GM18907 (cell line): ENCODE measurements at regions not wholly inside any gene's neighbourhood (a gene's known extent, or its start where the extent isn't known, plus 50 kb on each side); places are given as distances from the start of the nearest gene placed in this dataset.
A peak's percentile ranks its signal among the peaks of the same experiment; 100 is the strongest.

Source experiments
- ATAC-seq: cut with Tn5 transposase; IDR thresholded peaks from one replicate; pipeline ENCODE4 v1.9.1; 2021; ENCODE audit warnings: mild to moderate bottlenecking, moderate library complexity; ENCODE audit not compliant: unreplicated experiment

GRCh38 chr7:32428546-32428945 is 61.6 kb downstream of the LSM5 start:
- ATAC-seq = no peak

- peak; percentile 89 for ATAC-seq
Observed at GRCh38 chr7:32427769-32428291, 62.4 kb downstream of the LSM5 start.

- no peak for ATAC-seq
Observed at GRCh38 chr7:32416846-32417245, 73.3 kb downstream of the LSM5 start.

- no peak for ATAC-seq
Observed at GRCh38 chr7:32415936-32416335, 74.2 kb downstream of the LSM5 start.

DNA sequence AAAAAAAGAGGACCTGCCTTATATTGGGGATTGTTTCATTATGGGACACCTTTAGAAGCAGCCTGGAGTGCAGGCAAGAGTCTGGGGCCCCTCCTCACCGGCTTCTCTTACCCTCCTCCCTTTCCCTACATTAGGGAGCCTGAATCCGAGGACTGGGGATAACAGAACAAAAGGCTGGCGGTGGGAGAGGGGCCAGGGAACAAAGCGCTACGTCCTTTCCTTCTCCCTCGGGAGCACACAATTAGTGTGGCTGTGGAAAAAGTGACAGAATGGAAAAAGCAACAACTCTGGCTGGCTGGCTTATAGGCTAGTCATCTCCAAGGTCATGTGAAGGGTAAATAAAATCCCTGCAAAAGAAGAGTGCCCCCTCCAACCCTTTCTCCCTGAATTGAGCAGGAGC is 74.7 kb downstream of the LSM5 start:
- no peak for ATAC-seq

DNA sequence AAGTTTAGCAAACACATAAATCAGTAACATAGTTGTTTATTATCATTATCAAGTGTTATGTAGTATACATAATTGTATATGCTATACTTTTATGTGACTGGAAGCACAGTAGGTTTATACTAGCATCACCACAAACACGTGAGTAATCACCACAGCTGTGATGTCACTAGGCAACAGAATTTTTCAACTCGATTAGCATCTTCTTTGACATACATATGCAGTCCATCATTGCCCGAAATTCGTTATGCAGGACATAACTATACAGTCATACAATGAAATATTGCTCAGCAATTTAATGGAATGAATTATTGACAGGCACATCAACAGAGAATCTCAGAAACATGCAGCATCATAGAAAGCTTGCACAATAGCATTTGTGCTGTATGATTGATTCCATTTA is 77.7 kb downstream of the LSM5 start:
- ATAC-seq = no peak

DNA sequence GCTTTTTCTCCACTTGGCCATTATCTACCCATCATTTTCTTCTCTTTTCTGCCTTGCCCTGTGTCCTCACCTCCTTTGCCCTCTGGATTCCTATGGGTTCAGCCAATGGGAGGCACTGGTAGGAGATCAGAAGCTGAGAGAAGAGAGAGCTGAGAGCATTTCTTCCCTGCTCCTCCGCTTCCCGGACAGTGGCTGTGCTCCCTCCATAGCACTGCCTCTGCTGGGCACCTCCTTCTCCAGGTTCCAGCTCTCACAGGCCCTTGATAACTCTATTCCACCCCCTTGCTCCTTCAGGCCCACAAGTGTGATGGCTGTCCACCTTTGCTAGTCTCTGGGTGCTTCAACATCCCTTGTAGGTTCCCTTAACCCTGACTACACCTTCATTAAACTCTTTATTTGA is 79.6 kb downstream of the LSM5 start:
- no peak for ATAC-seq

- ATAC-seq = no peak
Observed at GRCh38 chr7:32406386-32406785, 83.8 kb downstream of the LSM5 start.

- no peak for ATAC-seq
Observed at GRCh38 chr7:32403463-32404229, 86.5 kb downstream of the LSM5 start.

DNA sequence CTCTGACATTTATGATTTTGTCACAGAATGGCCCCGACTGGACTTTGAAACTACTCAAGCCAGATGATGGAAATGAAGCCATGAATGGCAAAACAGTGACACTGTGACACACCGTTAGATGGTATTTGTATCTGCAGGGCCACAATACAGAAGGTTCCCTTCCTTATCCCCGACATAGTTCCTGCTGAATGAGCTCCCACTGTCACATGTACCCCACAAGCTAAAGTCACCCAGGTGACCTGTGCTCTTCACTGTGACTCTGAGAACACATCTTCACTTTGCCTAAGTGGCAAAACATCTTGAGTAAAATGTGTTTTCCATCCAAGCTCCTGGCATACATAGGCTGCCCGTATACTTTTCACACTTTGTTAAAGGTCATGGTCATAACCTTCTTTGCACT is 89.5 kb downstream of the LSM5 start:
- ATAC-seq = no peak

DNA sequence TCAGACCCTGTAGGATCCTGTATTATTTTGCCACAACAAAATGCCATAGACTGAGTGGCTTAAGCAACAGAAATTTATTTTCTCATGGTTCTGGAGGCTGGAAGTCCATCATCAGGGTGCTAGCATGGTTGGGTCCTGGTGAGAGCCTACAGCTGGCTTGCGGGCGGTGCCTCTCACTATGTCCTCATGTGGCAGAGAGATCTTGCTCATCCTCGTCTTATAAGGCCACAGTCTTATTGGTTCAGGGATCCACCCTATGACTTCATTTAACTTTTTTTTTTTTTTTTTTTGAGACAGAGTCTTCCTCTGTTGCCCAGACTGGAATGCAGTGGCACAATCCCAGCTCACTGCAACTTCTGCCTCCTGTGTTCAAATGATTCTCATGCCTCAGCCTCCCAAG is 90.9 kb downstream of the LSM5 start:
- ATAC-seq = no peak

- ATAC-seq = no peak
Observed at GRCh38 chr7:32395168-32395567, 95.0 kb downstream of the LSM5 start.

GRCh38 chr7:32393861-32394260 is 96.3 kb downstream of the LSM5 start:
- no peak for ATAC-seq

DNA sequence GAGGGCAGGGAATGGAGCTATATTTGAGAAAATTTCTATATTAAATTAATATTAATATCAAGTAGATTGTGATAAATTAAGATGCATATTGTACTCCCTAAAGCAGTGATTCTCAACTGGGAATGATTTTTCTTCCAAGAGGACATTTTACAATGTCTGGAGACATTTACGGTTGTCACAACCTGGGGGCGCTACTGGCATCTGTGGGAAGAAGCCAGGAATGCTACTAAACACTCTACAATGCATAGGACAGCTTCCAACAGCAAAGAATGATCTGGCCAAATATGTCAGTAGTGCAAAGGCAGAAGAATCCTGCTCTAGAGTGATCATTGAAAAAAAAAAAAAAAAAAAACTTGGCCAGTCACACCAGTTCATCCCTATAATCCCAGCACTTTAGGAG is 100.0 kb downstream of the LSM5 start:
- no peak for ATAC-seq

- ATAC-seq = no peak
Observed at GRCh38 chr7:32385316-32385956, 104.7 kb downstream of the LSM5 start.

DNA sequence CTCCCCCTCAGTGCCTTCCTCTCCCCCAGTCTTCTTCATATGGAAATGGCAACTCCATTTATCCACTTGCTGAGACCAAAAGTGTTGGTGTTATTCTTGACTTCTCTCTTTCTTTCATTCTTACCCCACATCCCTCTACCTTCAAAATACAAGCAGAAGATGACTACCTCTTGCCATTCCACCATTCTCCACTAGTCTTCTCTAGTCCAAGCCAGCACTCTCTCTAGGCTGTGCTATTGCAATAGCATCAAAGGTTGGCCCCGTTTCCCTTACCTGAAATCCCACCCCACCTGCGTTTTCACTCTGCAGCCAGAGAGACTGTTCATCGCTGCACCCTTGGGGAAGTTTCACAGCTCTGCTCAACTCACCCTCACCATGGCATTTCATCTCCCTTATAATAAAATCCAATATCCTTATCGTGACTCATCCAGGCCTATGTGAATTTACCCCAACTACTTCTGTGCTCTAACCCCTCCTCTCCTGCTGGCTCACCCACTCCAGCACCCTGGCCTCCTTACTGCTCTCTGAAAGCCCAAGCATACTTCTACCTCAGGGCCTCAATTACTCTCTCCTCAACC is 109.1 kb downstream of the LSM5 start:
- ATAC-seq = no peak

DNA sequence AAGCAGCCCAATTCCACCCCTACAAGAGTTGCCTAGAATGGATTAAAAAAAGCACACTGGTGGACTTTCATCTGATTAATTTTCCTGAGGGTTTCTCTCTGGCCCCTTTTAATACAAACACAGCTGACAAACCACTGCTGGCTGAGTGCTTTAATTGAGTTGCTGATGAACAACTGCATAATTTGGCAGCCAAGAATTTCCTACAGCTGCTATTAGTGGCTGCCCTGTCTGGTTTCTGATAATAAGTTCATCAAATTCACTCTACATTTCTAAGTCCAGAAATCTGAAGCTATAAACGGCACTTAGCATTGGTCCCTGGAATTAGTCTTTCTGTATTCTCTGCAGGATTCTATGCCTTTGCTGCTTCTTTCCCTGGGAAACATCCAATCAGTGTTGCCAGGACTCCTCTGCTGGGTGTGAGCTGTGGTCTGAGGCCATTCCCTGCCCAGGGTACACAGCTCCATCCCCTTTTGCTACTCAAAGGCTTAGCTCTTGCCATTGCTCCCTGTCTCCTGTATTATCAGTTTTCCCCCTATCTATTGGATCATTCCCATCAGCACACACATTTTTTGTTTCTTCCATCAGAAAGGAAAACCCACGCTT is 110.6 kb downstream of the LSM5 start:
- no peak for ATAC-seq

DNA sequence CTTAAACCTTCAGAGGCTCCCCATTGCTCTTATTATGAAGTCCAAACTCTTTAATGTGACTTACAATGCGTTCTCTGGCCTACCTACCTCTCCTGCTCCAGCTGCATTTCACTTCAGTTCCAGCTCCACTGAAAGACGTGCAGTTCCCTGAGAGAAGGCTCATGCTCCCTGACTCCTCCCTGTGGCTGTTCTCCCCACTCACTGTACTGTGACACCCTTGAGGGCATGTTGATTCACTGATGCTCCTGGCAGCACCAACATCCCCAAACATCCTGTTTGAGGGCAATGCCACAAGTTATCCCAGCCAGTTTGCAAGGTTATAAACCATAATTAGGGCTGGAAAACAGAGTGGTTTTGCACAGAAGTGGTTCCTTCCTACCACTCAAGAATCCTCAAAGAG is 111.2 kb downstream of the LSM5 start:
- no peak for ATAC-seq

GRCh38 chr7:32364581-32364980 is 125.6 kb downstream of the LSM5 start:
- no peak for ATAC-seq

DNA sequence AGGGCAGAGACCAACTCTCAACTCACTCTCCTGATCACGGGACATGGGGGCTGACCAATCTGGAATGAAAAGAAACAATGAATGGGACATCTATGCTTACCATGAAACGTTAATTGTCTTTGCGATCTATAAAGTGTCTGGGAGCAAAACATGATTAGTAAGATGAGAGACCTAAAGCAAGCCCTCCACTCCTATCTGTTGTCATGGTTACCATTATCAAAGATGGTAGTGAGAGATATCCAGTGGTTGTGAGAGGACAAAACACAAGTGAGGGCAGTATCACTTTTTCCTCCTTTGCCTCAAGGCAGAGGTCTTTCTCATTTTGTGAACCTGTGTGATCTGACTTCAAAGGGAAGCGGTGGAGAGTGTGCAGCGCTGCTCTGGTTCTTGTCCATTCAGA is 130.1 kb downstream of the LSM5 start:
- no peak for ATAC-seq

DNA sequence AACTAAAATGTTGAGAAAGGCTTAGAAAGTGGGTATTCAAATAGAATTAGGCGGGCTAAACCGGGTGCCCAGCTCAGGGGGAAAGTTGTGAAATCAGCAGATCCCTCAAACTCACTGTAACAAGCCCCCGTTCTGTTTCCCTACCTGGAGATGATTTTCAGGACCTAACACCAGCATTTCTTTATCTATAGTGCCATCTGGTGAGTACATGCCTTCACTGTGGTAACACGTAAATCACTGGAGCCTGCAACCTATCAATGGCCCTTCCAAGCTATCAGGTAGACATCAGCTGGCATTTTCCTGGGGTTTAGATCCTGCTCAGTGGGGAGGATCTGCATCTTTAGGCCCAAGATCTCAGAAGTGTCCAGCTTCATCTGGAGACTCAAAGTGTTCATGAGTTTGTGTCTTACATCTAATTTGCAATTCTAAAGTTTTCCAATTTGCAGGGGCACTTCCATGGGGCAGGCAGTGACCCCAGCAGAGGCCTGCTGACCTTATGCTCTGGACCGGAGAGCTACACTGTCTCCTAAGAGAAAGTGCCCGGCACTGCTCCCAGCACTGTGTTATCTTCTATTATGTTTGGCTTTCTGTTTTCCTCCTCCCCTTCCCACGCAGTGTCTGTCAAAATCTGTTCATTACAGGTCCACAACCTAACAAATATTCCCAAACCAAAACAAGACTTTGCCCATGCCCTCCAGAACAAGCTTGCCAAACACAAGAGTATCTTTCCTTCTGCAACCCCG is 132.5 kb downstream of the LSM5 start:
- ATAC-seq = no peak
